Renal cortical epithelial cell (primary cell): ENCODE measurements at regions not wholly inside any gene's neighbourhood (a gene's known extent, or its start where the extent isn't known, plus 50 kb on each side); places are given as distances from the start of the nearest gene placed in this dataset.

ENCODE experiments used
- DNase-seq: peaks from one replicate; pipeline ENCODE4 v3.0.0-alpha.2; 2011; ENCODE audit warnings: low read depth

DNA sequence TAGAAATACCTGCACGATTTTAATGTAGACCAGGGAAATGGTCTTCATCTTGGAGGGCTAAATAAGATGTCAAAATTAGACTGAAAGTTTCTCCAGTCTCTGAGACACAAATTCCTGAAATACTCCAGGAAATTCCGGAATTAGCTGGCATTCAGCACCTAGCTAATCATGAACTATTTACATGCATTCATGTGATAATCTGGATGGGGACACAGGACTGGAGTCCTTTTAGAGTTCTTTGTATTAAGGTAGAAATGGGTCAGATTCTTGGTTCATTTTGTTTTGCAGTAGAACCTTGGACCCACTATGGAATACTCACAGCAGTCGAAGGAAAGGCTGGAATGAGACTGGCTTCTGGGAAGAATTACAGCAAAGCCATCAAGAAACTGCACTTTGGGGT lies 65.3 kb upstream of the MDFIC start:
- peak; percentile 93 for DNase-seq

DNA sequence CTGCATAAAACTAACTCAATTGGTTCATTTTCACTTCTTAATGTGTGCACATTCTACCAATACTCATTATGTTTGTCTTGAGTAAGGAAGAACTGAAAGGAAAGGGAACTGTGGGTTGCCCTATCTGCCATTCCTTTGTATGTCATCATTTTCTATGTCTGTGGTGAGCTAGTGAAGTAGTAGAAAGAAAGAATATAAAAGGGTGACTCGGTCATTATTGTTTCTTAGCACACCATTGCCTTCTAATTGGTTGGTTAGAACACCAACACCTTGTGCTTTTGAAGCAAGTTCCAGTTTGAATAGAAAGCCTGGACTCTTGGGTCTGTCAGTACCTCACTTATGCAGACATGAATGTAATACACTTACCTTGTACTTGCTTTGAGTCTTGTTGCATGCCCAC lies 64.3 kb upstream of the MDFIC start:
- peak; percentile 84 for DNase-seq

DNA sequence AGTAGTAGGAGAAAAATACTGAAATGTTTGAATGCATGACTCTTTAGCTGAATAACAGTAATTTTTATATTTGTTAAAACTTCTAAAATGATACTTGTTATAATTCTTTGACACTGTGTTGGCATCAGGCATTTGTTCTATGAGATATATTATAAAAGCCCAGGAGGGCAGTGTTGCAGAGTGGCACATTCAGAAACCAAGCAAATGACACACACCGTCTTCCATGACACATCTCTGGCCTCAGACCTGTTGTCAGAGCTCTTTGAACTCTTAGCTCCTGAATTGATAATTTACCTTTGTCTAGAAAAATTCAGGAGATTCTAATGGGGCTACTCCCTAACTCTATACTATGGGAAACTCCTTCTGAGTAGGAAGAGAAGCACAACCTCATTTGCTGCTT lies 62.4 kb upstream of the MDFIC start:
- DNase-seq: no peak

DNA sequence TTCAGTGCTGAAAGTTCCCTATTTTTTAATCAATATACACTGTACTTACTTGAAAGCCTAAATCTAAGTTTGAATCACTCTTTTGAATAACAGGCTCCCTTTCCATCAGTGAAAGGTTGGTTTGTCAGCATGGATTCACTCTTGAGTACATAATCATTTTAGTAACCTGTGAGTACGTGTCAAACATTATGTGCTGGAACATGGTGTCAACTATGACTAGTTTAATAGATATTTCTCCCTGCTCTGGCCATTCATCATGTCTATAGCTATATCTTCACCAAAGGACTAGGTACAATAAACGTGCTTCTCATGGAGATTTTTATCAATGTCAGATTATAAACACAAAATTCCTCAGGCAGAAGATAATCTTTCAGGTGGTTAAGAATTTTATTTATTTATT lies 61.7 kb upstream of the MDFIC start:
- no peak for DNase-seq

DNA sequence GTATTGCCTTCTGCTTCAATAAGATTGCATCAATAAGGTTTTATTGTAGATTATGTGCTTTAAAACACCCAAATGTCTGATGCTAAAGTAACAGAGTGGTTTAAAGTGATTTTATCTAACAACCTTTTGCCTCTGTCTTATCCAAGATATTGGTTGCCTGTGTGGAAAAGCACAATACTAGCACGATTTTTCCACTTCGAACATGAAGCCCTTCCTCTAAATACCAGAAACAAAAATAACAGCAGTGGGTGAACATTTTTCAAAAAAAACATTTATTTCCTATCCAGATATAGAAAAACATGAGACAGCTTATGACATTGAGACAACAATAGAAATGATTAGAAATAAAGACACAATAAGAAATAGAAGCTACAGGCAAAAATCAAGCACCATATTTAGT lies 59.5 kb upstream of the MDFIC start:
- no peak for DNase-seq

DNA sequence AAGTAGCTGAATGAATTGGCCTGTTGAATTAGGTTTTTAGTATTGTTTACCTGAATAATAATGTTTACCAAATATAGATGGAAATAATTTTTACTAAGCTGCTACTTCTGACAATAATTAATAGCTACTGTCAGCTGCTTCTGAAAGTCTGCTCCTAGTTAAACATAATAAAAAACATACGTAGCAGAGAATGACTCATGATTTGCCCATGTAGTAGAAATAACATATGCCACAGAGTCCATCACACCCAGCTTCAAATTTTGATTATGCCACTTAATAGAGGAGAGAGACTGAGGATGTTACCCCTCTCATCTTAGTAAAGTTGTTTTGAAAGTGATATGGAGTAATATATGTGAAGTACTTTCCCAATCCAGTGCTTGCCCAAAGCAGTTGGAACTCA lies 57.6 kb upstream of the MDFIC start:
- peak; percentile 33 for DNase-seq

GRCh38 chr7:114865564-114865963 lies 56.3 kb upstream of the MDFIC start:
- peak; percentile 45 for DNase-seq
